HEK293T (cell line): ENCODE measurements at regions not wholly inside any gene's neighbourhood (a gene's known extent, or its start where the extent isn't known, plus 50 kb on each side); places are given as distances from the start of the nearest gene placed in this dataset.

ENCODE experiments used
- BHLHE40 ChIP-seq: fragments of 450-650 bp; IDR thresholded peaks from 2 replicates; pipeline ENCODE4 v1.6.1; 2016; ENCODE audit warnings: mild to moderate bottlenecking, moderate library complexity, borderline replicate concordance
- CTBP1 ChIP-seq: fragments of 450-650 bp; IDR thresholded peaks from 2 replicates; pipeline ENCODE4 v1.6.1; 2016; ENCODE audit warnings: borderline replicate concordance
- ELF4 ChIP-seq: fragments of 450-650 bp; IDR thresholded peaks from 2 replicates; pipeline ENCODE4 v1.6.1; 2017; ENCODE audit warnings: antibody characterized with exemption
- FOXA1 ChIP-seq: fragments of 450-650 bp; IDR thresholded peaks from 2 replicates; pipeline ENCODE4 v1.6.1; 2016; ENCODE audit warnings: mild to moderate bottlenecking
- FOXK2 ChIP-seq: fragments of 450-650 bp; IDR thresholded peaks from 2 replicates; pipeline ENCODE4 v1.6.1; 2016; ENCODE audit warnings: mild to moderate bottlenecking
- FOXM1 ChIP-seq: fragments of 450-650 bp; IDR thresholded peaks from 2 replicates; pipeline ENCODE4 v1.6.1; 2017; ENCODE audit warnings: mild to moderate bottlenecking, borderline replicate concordance
- HDGF ChIP-seq: fragments of 450-650 bp; IDR thresholded peaks from 2 replicates; pipeline ENCODE4 v1.6.1; 2017; ENCODE audit warnings: antibody characterized with exemption, borderline replicate concordance
- NFRKB ChIP-seq: fragments of 450-650 bp; IDR thresholded peaks from 2 replicates; pipeline ENCODE4 v1.6.1; 2016; ENCODE audit warnings: mild to moderate bottlenecking, moderate library complexity
- SP1 ChIP-seq: fragments of 450-650 bp; IDR thresholded peaks from 2 replicates; pipeline ENCODE4 v1.6.1; 2017
- SUZ12 ChIP-seq: fragments of 450-650 bp; IDR thresholded peaks from 2 replicates; pipeline ENCODE4 v1.6.1; 2016; ENCODE audit warnings: mild to moderate bottlenecking
- TARDBP ChIP-seq: fragments of 450-650 bp; IDR thresholded peaks from 2 replicates; pipeline ENCODE4 v1.6.1; 2016
- TF ChIP-seq, protein P1 (sequence below): fragments of 450-650 bp; IDR thresholded peaks from 2 replicates; pipeline ENCODE4 v1.6.1; 2016

- TF ChIP-seq ELF4 (no peak), FOXK2 (no peak), HDGF (no peak), SUZ12 (no peak), CTBP1 (no peak), BHLHE40 (no peak), NFRKB (no peak), FOXA1 (no peak), FOXM1 (no peak), SP1 (no peak), TARDBP (no peak)
- TF ChIP-seq, protein P1, sequence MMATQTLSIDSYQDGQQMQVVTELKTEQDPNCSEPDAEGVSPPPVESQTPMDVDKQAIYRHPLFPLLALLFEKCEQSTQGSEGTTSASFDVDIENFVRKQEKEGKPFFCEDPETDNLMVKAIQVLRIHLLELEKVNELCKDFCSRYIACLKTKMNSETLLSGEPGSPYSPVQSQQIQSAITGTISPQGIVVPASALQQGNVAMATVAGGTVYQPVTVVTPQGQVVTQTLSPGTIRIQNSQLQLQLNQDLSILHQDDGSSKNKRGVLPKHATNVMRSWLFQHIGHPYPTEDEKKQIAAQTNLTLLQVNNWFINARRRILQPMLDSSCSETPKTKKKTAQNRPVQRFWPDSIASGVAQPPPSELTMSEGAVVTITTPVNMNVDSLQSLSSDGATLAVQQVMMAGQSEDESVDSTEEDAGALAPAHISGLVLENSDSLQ = no peak
Measured at GRCh38 chr15:98504998-98505397, 143.3 kb upstream of the IGF1R start.
